K562 (cell line): ENCODE measurements at regions not wholly inside any gene's neighbourhood (a gene's known extent, or its start where the extent isn't known, plus 50 kb on each side); places are given as distances from the start of the nearest gene placed in this dataset.

ENCODE experiments used
- TF ChIP-seq, protein P1 (sequence below): fragments of 200-600 bp; sonication (generic); IDR thresholded peaks from one replicate; pipeline ENCODE4 v1.6.1; 2012; ENCODE audit warnings: mild to moderate bottlenecking, low read depth, low read length, inconsistent platforms

DNA sequence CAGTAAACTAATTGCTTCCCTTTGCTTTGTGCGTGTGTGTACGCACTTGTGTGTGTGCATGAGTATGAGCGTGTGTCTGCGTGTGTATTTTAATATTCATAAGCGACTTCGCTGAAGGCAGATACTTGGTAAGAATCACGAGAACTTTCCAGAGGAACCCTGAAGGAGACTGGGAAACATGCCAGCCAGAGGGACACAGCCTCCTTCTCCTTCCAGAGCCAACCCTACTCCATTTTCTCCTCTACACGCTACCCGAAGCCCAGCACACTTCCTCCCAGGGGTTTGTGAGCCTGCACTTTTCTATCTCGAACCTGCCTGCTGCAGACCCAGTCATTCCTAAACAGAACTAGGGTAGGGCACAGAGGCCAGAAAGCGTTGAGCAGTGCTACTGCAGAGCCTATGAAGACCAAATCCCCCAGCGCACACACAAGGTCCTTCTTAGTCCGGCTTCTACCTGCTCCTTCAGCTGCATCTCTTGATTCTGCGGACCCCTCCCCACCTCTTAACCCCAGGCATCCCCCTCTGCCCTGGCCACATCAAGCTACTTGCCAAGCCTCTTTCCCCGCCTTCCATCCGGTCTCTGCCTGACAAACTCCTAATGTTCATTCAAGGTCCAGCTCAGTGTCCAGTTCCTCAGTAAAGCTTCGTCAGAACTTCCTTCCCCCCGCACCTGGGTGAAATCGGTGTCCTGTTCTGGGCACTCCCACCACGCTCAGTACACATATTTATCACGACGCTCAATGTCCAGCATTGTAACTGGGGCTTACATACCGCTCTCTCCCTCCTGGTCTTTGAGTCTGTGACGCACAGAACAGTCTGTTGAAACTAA lies 191.8 kb downstream of the FAM43A start (continued):
- TF ChIP-seq, protein P1, sequence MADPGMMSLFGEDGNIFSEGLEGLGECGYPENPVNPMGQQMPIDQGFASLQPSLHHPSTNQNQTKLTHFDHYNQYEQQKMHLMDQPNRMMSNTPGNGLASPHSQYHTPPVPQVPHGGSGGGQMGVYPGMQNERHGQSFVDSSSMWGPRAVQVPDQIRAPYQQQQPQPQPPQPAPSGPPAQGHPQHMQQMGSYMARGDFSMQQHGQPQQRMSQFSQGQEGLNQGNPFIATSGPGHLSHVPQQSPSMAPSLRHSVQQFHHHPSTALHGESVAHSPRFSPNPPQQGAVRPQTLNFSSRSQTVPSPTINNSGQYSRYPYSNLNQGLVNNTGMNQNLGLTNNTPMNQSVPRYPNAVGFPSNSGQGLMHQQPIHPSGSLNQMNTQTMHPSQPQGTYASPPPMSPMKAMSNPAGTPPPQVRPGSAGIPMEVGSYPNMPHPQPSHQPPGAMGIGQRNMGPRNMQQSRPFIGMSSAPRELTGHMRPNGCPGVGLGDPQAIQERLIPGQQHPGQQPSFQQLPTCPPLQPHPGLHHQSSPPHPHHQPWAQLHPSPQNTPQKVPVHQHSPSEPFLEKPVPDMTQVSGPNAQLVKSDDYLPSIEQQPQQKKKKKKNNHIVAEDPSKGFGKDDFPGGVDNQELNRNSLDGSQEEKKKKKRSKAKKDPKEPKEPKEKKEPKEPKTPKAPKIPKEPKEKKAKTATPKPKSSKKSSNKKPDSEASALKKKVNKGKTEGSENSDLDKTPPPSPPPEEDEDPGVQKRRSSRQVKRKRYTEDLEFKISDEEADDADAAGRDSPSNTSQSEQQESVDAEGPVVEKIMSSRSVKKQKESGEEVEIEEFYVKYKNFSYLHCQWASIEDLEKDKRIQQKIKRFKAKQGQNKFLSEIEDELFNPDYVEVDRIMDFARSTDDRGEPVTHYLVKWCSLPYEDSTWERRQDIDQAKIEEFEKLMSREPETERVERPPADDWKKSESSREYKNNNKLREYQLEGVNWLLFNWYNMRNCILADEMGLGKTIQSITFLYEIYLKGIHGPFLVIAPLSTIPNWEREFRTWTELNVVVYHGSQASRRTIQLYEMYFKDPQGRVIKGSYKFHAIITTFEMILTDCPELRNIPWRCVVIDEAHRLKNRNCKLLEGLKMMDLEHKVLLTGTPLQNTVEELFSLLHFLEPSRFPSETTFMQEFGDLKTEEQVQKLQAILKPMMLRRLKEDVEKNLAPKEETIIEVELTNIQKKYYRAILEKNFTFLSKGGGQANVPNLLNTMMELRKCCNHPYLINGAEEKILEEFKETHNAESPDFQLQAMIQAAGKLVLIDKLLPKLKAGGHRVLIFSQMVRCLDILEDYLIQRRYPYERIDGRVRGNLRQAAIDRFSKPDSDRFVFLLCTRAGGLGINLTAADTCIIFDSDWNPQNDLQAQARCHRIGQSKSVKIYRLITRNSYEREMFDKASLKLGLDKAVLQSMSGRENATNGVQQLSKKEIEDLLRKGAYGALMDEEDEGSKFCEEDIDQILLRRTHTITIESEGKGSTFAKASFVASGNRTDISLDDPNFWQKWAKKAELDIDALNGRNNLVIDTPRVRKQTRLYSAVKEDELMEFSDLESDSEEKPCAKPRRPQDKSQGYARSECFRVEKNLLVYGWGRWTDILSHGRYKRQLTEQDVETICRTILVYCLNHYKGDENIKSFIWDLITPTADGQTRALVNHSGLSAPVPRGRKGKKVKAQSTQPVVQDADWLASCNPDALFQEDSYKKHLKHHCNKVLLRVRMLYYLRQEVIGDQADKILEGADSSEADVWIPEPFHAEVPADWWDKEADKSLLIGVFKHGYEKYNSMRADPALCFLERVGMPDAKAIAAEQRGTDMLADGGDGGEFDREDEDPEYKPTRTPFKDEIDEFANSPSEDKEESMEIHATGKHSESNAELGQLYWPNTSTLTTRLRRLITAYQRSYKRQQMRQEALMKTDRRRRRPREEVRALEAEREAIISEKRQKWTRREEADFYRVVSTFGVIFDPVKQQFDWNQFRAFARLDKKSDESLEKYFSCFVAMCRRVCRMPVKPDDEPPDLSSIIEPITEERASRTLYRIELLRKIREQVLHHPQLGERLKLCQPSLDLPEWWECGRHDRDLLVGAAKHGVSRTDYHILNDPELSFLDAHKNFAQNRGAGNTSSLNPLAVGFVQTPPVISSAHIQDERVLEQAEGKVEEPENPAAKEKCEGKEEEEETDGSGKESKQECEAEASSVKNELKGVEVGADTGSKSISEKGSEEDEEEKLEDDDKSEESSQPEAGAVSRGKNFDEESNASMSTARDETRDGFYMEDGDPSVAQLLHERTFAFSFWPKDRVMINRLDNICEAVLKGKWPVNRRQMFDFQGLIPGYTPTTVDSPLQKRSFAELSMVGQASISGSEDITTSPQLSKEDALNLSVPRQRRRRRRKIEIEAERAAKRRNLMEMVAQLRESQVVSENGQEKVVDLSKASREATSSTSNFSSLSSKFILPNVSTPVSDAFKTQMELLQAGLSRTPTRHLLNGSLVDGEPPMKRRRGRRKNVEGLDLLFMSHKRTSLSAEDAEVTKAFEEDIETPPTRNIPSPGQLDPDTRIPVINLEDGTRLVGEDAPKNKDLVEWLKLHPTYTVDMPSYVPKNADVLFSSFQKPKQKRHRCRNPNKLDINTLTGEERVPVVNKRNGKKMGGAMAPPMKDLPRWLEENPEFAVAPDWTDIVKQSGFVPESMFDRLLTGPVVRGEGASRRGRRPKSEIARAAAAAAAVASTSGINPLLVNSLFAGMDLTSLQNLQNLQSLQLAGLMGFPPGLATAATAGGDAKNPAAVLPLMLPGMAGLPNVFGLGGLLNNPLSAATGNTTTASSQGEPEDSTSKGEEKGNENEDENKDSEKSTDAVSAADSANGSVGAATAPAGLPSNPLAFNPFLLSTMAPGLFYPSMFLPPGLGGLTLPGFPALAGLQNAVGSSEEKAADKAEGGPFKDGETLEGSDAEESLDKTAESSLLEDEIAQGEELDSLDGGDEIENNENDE: no peak
- TF ChIP-seq, all 486 proteins: peak for 1
